ENCODE measurements at regions not wholly inside any gene's neighbourhood (a gene's known extent, or its start where the extent isn't known, plus 50 kb on each side); places are given as distances from the start of the nearest gene placed in this dataset.

DNA sequence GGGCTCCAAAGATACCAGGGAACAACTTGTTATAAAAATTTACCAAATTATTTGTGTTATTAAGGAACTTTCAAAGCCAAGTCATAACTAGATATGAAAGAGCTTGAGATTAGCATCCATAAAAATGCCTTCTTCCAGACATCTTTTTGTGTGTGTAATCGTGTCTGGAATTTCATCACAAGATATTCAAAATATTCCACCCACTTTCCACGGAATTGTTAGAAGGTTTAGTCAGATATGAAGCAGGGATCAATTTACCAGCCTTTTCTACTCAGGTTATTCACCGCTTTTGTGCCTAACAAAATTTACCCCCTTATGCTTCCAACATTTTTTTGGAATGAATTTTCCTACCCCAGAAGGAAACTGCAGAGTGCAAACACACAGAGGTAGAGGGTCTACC lies 130.2 kb upstream of the ACVR2A start:
- DNase-seq (ENCODE audit: low read depth, low spot score): no peak
- no peak overlapping the region for H3K4me3 ChIP-seq (ENCODE audit: low read length)

DNA sequence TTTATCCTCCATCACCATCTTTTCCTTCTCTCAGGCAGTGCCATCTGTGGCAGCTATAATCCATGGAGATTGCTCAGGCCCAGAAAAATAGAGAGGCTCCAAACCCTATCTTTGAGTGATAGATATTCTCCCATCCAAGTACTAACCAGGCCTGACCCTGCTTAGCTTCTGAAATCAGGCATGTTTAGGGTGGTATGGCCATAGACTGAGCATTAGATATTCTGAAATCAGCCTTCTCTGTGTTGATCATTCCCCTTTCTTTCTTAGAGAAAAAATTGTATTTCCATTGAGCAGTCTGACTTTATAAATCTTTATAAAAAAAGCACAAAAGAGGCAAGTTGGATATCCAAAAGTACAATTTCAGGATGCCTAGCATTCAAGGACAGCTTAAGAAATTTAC lies 131.5 kb upstream of the ACVR2A start:
- DNase-seq (ENCODE audit: low read depth, low spot score): no peak
- no peak overlapping the region for H3K4me3 ChIP-seq (ENCODE audit: low read length)

DNA sequence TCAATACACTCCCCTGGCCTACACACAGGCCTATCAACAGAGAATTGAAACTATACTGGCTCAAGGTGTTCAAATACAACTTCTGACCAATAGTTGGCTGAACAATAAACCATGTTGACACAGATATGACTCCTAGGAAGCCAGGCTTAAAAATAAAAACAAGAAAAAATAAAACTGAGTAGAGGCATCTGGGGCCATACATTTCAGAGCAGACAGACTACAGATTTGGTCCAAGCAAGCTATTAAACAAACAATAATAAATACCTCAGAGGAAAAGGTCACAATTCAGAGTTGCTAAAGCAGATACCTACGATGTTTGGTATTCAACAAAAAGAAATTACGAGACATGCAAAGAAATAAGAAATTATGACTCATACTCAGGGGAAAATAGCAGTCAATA lies 132.8 kb upstream of the ACVR2A start:
- no peak for DNase-seq (ENCODE audit: low read depth, low spot score)
- no peak overlapping the region for H3K4me3 ChIP-seq (ENCODE audit: low read length)

DNA sequence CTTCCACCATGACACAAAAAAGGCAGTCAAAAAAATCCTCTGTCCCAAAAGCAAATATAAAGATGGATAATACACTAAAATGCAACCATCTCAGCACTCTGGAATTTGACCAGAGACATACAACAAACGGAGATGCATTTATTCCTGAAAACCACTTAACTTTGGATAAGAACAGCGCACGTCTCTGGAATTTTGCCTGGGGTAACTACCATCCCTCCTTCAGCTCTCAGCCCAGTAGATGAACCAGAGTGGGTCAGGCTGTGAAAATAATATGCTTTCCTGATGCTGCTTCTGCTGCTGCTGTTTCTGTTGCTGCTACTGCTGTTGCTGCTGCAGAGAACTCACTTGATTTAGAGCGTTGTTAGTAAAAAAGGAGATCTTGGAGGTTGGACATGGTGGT lies 133.8 kb upstream of the ACVR2A start:
- no peak overlapping the region for H3K4me3 ChIP-seq (ENCODE audit: low read length)
- DNase-seq (ENCODE audit: low read depth, low spot score): no peak

DNA sequence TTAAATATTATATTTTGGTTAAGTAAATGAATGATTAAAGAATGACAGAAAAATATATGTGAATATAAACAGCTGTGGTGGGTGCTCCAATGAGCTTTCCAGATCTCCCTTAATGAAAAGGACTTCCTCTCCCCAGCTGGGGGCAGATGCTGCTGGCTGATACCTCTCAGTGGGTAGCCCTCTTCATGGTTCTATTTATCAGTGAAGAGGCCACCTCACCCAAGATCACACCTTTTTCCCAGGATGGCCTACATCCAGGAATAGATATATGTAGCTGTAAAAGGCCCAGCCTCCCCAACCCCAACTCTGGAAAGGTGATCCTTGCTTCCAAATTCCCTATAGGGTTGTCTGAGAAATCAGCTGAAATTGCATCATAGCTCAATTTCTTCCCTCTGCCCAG lies 135.2 kb upstream of the ACVR2A start:
- no peak for DNase-seq (ENCODE audit: low read depth, low spot score)
- H3K4me3 ChIP-seq (ENCODE audit: low read length): no peak overlapping the region

DNA sequence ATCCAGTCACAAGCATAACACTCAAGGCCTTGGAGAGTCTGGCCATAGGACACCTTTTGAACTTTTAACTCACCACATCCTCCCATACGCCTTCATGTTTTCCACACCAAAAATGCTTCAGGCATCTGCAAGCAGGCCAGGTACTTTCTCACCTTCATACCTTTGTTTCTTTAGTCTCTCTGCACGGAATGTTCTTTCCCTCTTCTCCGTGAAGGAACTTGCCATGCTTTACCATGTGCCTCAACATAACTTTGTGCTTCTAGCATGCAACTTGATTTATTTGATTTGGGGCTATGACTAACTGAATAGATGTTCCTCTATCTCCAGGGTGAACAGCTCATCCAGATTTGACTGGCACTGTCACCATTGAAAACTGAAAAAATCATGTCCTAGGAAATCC lies 141.7 kb upstream of the ACVR2A start:
- DNase-seq (ENCODE audit: low read depth, low spot score): no peak
- no peak overlapping the region for H3K4me3 ChIP-seq (ENCODE audit: low read length)

DNA sequence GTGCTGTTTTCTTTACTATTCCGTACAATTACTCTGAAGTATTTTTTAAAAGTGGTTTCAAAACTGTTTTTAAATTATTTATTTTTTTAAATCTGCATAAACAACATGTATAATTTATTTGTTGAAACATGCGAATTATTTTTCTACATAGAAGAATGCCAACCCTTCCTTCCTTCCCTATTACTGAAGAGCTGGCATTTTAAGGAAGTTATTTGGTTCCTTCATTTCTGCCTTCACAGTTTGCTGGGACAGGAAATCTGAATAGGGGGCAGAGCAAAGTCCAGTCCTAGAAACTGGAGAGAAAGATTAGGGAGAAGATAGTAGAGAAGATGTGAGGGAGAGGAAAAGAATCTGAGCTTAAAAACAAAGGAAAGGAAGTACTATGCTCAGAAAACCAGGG lies 146.7 kb upstream of the ACVR2A start:
- H3K4me3 ChIP-seq (ENCODE audit: low read length): no peak overlapping the region
- no peak for DNase-seq (ENCODE audit: low read depth, low spot score)

DNA sequence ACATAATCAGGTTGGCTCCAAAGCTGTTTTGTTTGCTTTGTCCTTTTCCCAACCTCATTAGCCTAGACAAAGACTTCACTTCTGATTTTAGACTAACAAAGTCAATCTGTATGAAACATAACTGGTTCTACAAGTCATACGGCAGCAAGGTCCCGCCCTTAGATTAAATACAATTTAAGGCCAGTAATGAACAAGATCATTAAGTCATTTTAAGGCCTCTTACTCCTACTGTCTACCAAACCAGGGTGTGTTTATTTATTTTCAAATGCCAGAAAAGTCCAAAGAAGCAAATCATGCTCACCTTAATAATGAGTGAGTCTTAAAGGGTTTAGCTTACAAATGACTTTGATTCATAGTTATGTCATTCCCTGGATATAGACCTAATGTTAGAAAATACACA lies 148.4 kb upstream of the ACVR2A start:
- H3K4me3 ChIP-seq (ENCODE audit: low read length): no peak overlapping the region
- no peak for DNase-seq (ENCODE audit: low read depth, low spot score)

DNA sequence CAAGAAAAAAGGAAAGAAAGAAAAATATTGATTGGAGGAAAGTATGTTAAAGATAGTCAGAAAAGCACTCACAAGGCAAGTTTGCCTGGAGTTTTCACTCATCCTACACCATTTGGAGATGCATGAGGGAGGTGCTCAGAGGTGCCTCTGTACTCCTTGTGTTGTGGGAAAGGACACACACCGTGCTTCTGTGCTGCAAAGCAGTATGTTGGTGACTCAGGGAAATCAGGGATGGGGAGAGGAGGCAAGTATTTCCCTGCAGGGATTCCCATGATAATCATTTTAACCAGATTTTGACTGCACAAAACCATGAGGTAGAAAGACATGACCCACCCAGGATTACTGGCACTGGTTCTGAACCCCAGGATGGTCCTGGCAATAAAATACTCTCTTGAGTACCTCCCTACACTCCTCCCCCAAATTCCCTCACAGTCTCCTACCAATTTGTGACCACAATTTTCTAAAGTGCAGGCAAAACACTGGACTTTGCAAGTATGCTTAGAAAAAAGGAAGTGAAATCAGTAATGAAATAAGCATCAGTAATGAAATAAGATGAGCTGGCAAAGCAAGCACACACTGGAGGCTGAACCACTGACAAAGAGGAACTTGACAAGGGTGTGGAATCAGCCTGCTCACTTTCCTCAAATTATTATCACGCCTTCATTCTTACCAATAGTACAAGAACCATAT lies 155.5 kb upstream of the ACVR2A start:
- H3K4me3 ChIP-seq (ENCODE audit: low read length): no peak overlapping the region
- DNase-seq (ENCODE audit: low read depth, low spot score): no peak

DNA sequence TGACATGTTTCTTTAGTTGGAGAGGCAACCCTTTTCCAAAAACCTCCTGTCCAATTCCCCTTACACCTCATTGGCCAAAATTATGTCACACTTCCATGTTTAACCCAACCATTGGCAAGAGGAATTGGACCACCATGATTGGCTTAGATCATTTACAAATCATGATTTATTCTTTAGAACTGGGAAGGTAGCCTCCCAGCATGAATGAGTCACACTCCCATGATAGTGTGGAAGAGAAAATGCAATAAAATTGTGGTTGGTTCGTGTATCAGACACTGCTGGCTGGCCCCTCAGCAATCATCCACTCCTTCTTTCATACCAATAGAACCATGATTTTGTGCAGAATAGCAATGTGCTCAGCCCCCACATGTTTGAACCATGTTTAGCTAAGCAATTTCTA lies 156.6 kb upstream of the ACVR2A start:
- no peak overlapping the region for H3K4me3 ChIP-seq (ENCODE audit: low read length)
- no peak for DNase-seq (ENCODE audit: low read depth, low spot score)

DNA sequence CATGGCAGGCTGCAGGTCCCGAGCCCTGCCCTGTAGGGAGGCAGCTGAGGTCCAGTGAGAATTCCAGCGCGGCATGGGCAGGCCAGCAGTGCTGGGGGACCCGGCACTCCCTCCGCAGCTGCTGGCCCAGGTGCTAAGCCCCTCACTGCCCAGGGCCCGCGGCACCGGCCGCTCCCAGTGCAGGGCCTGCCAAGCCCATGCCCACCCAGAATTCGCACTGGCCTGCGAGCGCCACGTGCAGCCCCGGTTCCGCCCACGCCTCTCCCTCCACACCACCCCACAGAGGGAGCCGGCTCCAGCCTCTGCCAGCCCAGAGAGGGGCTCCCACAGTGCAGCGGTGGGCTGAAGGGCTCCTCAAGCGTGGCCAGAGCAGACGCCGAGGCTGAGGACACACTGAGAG lies 158.5 kb upstream of the ACVR2A start:
- no peak overlapping the region for H3K4me3 ChIP-seq (ENCODE audit: low read length)
- DNase-seq (ENCODE audit: low read depth, low spot score): no peak

DNA sequence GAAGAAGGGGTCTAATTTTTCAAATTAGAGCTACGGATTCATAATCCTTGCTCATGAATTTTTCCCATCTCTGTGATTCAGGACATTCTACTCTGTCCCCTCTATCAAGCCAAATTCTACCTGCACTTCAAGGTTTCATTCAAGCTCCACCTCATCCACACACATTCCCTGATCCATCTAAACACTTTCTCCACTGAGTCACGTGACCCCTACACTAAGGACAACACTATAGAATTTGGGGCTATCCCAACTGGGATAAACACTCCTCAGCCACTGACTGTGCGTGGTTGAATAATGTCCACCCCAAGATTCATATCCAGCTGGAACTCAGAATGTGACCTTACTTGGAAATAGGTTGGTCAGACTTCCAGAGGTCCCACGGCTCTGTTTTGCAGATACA lies 159.9 kb upstream of the ACVR2A start:
- DNase-seq (ENCODE audit: low read depth, low spot score): no peak
- H3K4me3 ChIP-seq (ENCODE audit: low read length): no peak overlapping the region

DNA sequence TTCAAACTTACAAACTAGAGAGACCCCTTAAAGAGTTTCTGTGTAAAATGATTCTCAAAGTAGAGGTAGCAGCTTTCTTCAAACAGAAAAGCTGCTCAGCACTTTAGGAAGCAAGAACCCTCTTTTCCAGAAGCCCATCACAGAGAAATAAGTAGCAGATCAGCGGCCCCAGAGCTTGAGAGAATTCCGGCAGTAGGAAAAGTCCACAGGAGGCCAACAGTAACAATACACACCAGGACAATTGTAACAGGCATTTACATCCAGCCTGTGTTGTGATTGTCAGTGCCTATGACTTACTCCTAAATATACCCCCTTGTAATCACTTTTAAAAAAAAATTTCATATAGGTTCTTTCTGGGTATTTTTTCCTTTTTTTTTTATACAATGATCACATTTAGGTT lies 161.4 kb upstream of the ACVR2A start:
- no peak for DNase-seq (ENCODE audit: low read depth, low spot score)
- no peak overlapping the region for H3K4me3 ChIP-seq (ENCODE audit: low read length)

DNA sequence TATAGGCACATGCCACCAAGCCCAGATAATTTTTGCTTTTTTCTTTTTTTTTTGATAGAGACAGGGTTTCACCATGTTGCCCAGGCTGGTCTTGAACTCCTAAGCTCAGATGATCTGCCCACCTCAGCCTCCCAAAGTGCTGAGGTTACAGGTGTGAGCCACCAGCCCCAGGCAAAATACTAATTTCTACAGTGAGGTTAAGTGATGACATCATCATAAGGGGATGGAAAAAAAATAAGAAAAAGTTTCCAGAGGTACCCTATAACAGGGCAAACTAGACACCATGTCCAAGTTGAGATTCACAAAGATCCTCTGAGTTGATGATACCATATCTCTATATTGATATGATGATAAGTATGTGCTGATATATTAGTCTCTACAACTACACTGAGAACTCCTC lies 163.7 kb upstream of the ACVR2A start:
- H3K4me3 ChIP-seq (ENCODE audit: low read length): no peak overlapping the region
- DNase-seq (ENCODE audit: low read depth, low spot score): no peak

DNA sequence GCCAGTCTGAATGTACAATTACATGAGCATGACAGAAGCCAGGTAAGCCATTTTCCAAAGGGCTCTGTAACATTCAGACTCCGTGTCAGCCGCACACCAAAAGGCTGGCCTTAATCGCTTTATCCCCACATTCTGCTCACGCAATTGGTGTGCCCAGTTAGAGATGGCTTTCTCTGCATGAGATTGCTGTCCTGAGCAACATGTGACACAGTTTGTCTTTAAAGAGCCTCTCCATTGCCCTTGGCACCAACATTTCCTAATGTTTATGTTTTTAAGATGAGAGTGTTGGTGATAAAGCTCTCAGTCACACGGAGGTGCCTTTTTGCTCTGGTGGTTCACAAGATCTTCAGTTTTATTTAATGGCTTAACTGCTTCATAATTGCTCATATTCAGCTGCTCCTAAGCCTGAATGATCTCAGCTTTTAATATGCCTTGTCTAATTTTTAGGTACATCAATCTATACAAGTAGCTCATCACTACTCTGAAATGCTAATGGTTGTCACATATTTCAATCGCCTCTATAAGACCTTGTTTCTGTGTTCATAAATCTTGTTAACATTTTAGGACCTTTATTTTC lies 164.8 kb upstream of the ACVR2A start:
- no peak for DNase-seq (ENCODE audit: low read depth, low spot score)
- no peak overlapping the region for H3K4me3 ChIP-seq (ENCODE audit: low read length)

DNA sequence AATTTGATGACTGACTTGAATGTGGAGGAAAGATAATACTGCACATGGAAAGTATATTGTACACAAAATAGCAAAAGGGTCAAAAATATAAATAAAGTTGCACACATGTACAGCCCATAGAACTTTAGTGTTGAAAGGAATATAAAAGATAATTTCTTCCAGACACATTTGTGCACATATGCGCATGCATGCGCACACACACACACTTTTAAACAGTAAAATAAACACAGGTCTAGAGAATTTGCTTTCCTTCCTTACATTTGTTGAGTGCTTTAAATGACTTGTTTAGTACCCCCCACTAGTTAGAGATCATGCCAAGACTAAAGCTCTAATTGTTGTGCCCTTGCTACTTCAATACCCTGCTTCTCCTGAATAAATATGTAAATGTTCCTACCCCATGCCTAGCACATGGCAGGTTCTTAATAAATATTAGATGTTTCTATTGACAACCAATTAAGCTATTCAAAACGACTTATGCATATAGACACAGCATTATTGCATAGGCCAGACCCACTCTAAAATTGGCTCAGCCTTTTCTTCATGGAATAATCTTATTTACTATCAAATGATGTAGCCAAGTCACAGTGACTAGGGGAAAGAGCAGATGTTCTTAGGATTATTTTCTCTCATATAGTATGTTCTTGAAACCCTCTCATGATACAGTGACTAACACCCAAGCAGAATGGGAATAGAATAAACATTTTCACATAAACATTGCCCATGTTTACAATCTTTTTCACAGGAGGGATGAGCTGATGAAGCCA lies 165.5 kb upstream of the ACVR2A start:
- no peak for DNase-seq (ENCODE audit: low read depth, low spot score)
- H3K4me3 ChIP-seq (ENCODE audit: low read length): no peak overlapping the region

DNA sequence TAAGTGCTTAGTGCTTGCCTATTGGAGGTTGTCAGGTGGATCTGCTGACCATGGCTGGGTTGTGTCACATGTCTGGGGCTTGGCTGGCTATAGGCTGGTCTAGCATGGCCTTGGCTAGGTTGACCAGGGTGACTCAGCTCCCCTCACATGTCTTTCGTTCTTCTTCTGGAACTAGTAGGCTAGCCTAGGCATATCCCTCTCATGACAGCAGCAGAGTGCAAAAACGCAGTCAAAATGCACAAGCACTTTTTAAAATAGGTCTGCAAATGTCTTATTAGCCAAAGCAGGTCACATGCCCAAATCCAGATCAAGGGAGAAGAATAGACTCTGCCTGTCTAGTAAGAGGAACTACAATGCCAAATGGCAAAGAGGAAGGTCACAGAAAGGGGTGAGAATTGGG lies 179.7 kb upstream of the ACVR2A start:
- no peak for DNase-seq (ENCODE audit: low read depth, low spot score)
- H3K4me3 ChIP-seq (ENCODE audit: low read length): no peak overlapping the region

DNA sequence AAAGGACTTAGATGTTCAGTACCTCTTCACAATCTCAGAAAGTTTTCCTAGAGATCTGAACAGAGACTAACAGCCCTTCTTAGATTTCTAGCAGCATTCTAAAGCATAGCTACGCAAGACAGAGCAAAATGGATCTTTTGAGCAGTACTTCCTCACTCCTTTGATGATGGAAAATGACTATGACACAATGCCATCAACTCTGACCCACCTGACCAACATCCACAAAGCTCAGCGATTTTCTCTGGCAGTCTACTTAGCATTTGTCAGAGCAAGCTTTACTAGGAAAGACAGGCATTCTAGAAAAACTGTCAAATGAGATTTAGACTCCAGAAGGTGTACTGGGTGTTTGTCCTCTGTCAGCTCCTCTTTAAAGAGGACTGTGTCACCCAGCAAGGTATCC lies 180.9 kb upstream of the ACVR2A start:
- no peak for DNase-seq (ENCODE audit: low read depth, low spot score)
- no peak overlapping the region for H3K4me3 ChIP-seq (ENCODE audit: low read length)

DNA sequence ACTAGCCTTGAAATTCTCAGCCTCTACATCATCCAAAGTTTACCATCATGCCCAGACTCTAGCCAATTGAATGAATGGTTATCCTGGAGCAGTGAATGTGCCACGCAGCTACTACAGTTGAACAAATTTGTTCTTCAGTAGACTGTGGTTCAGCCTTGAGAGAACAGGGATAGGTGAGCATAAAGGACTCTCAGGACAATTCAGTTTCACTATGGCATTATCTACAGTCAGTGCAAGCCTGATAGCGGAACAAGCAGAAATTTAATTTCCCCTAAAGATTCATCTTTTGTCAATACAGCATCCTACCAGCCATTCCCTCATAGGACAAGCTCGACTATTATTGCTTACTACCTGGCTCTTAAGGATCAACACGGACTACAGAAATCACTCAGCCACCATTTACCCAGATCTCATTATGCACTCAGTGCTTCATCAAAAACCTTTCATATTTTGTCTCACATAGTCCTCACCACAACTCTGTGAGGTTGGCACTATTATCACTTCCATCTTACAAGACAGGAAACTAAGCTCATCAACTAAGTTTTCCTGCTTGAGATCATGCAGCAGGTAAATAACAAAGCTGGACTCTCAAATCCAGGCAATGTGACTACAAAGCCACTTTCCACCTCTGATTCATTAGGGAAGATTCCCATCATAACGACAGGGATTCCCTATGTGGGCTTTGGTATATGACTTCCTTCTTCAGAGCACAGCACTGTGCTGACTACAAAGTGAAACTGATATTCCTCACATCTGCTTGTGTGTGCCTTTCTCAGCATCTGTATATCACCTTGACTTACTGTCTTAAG lies 181.5 kb upstream of the ACVR2A start:
- peak; percentile 19 for DNase-seq (ENCODE audit: low read depth, low spot score)
- H3K4me3 ChIP-seq (ENCODE audit: low read length): no peak overlapping the region

DNA sequence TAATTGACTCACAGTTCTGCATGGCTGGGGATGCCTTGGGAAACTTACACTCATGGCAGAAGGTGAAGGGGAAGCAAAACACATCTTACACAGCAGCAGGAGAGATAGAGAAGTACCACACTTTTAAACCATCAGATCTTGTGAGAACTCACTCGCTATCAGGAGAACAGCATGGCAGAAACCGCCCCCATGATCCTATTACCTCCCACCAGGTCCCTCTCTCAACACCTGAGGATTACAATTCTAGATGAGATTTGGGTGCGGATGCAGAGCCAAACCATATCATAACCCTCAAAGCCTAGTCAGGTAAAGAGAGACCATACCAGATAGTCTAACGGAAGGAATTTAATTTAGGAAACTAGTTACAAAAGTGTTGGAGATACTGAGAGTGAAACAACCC lies 182.6 kb upstream of the ACVR2A start:
- DNase-seq (ENCODE audit: low read depth, low spot score): no peak
- H3K4me3 ChIP-seq (ENCODE audit: low read length): no peak overlapping the region

Data from Jurkat, Clone E6-1 (cell line).